ENCODE measurements at regions not wholly inside any gene's neighbourhood (a gene's known extent, or its start where the extent isn't known, plus 50 kb on each side); places are given as distances from the start of the nearest gene placed in this dataset.

GRCh38 chr10:90983914-90984549, 63.1 kb upstream of the ANKRD1 start:
- TF ChIP-seq, protein P1, sequence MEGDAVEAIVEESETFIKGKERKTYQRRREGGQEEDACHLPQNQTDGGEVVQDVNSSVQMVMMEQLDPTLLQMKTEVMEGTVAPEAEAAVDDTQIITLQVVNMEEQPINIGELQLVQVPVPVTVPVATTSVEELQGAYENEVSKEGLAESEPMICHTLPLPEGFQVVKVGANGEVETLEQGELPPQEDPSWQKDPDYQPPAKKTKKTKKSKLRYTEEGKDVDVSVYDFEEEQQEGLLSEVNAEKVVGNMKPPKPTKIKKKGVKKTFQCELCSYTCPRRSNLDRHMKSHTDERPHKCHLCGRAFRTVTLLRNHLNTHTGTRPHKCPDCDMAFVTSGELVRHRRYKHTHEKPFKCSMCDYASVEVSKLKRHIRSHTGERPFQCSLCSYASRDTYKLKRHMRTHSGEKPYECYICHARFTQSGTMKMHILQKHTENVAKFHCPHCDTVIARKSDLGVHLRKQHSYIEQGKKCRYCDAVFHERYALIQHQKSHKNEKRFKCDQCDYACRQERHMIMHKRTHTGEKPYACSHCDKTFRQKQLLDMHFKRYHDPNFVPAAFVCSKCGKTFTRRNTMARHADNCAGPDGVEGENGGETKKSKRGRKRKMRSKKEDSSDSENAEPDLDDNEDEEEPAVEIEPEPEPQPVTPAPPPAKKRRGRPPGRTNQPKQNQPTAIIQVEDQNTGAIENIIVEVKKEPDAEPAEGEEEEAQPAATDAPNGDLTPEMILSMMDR (IDR thresholded peaks at IDR 0.05): no peak
- TF ChIP-seq EP300 (IDR thresholded peaks at IDR 0.05) (no peak), POLR2A (IDR thresholded peaks at IDR 0.05) (no peak)

All from ovary (tissue), 3 donors.